OCI-LY7 (cell line): ENCODE measurements at regions not wholly inside any gene's neighbourhood (a gene's known extent, or its start where the extent isn't known, plus 50 kb on each side); places are given as distances from the start of the nearest gene placed in this dataset.

ENCODE experiments used
- BruUV-seq: library from RNA; stranded (reverse); fragments of 400-500 nt; replicated peaks from 2 replicates; lab custom pipeline; 2021; lab: Mats Ljungman, UMichigan
- CTCF ChIA-PET: fragments of 300-600 bp; sonication (Branson Sonifier 250); formaldehyde crosslinking; loops from one replicate; lab custom pipeline; 2022; ENCODE audit warnings: antibody characterized with exemption; ENCODE audit not compliant: unreplicated experiment; lab: Charles Lee
- POLR2A ChIA-PET: fragments of 300-600 bp; sonication (Branson Sonifier 250); formaldehyde crosslinking; loops from one replicate; lab custom pipeline; 2022; ENCODE audit warnings: antibody characterized with exemption; lab: Charles Lee
- DNase-seq: peaks from one replicate; pipeline ENCODE4 v3.0.0-alpha.2; 2015; ENCODE audit warnings: low spot score
- H2AFZ ChIP-seq: fragments of 200-600 bp; sonication (generic), shearing (Covaris generic); 2 replicates; pipeline ENCODE4 v1.6.1; 2014; ENCODE audit warnings: mild to moderate bottlenecking, antibody characterized with exemption, low read length, moderate library complexity
- H3K27ac ChIP-seq: fragments of 200-600 bp; sonication (generic); 2 replicates; pipeline ENCODE4 v1.5.1; 2014; ENCODE audit warnings: mixed run types, low read depth, mild to moderate bottlenecking, moderate library complexity, low read length, inconsistent platforms; ENCODE audit not compliant: poor library complexity, severe bottlenecking
- H3K36me3 ChIP-seq: fragments of 200-600 bp; sonication (generic); 2 replicates; pipeline ENCODE4 v1.6.1; 2014; ENCODE audit warnings: mild to moderate bottlenecking, antibody characterized with exemption, low read length, moderate library complexity, mixed read lengths; ENCODE audit not compliant: insufficient read depth
- H3K4me1 ChIP-seq: fragments of 200-600 bp; sonication (generic); 2 replicates; pipeline ENCODE4 v1.5.1; 2014; ENCODE audit warnings: mild to moderate bottlenecking, low read length; ENCODE audit not compliant: insufficient read depth, poor library complexity, severe bottlenecking
- H3K4me2 ChIP-seq: fragments of 200-600 bp; sonication (generic); 2 replicates; pipeline ENCODE4 v1.6.1; 2014; ENCODE audit warnings: mild to moderate bottlenecking, low read length
- H3K4me3 ChIP-seq: fragments of 200-600 bp; sonication (generic); 2 replicates; pipeline ENCODE4 v1.5.1; 2014; ENCODE audit warnings: mild to moderate bottlenecking, low read depth, low read length; ENCODE audit not compliant: poor library complexity, severe bottlenecking
- H3K79me2 ChIP-seq: fragments of 200-600 bp; sonication (generic); 2 replicates; pipeline ENCODE4 v1.6.1; 2016; ENCODE audit warnings: low read depth, mild to moderate bottlenecking, low read length, moderate library complexity, mixed read lengths; ENCODE audit not compliant: insufficient read depth
- H3K9me2 ChIP-seq: fragments of 200-600 bp; sonication (generic); 2 replicates; pipeline ENCODE4 v1.6.1; 2016; ENCODE audit warnings: mild to moderate bottlenecking, low read length, mixed read lengths; ENCODE audit not compliant: insufficient read depth
- H3K9me3 ChIP-seq: fragments of 200-600 bp; sonication (generic); 2 replicates; pipeline ENCODE4 v1.6.1; 2014; ENCODE audit warnings: mild to moderate bottlenecking, mixed run types, low read length, mixed read lengths
- H4K20me1 ChIP-seq: fragments of 200-600 bp; sonication (generic); 2 replicates; pipeline ENCODE4 v1.6.1; 2014; ENCODE audit warnings: mild to moderate bottlenecking, antibody characterized with exemption, low read length, moderate library complexity, mixed read lengths; ENCODE audit not compliant: insufficient read depth
- CTCF ChIP-seq: fragments of 200-600 bp; sonication (generic); conservative IDR thresholded peaks from 2 replicates; pipeline ENCODE4 v1.5.1; 2014; ENCODE audit warnings: mild to moderate bottlenecking, antibody characterized with exemption, low read length, moderate library complexity, mixed read lengths
- EZH2phosphoT487 ChIP-seq: fragments of 200-600 bp; sonication (generic); IDR thresholded peaks from 2 replicates; pipeline ENCODE4 v1.6.1; 2018; ENCODE audit warnings: low read depth, borderline replicate concordance, mild to moderate bottlenecking, mixed run types, antibody characterized with exemption, low read length, moderate library complexity, mixed read lengths
- intact Hi-C: fragments of 100-400 bp; cut with micrococcal nuclease; formaldehyde crosslinking; loops from one replicate; pipeline ENCODE4 v1.10.0; 2022; ENCODE audit not compliant: unreplicated experiment

GRCh38 chr2:198571393-198571792, 767.0 kb downstream of the PLCL1 start:
- TF ChIP-seq EZH2phosphoT487, result no peak
- no peak for TF ChIP-seq CTCF
- H4K20me1 ChIP-seq, result no peaks in the 10 kb centered on the region
- peak overlapping the region; percentile 21; the same call in 1 of the 2 replicates for H2AFZ ChIP-seq
- no peaks in the 10 kb centered on the region for H3K79me2 ChIP-seq
- no TSS peak for BruUV-seq
- H3K27ac ChIP-seq, result no peak overlapping the region
- no peaks in the 10 kb centered on the region for H3K36me3 ChIP-seq
- no peak overlapping the region for H3K4me3 ChIP-seq
- H3K4me2 ChIP-seq, result no peak overlapping the region
- H3K4me1 ChIP-seq, result no peaks in the 10 kb centered on the region
- DNase-seq, result no peak
- H3K9me3 ChIP-seq, result peaks cover 10% of the 10 kb centered on the region
- intact Hi-C loops, result no loop called here
- POLR2A ChIA-PET, result interaction anchor here (0.6 to 1.3 kb wide), 2 partner anchors 10 to 800 kb away, joined by 3 to 5 read pairs; no protein-coding TSS in a partner anchor
- CTCF ChIA-PET, result interaction anchor here (1.1 kb wide), 1 partner anchor 937 kb away, joined by 3 read pairs; no protein-coding TSS in a partner anchor
- H3K9me2 ChIP-seq, result no peaks in the 10 kb centered on the region

DNA sequence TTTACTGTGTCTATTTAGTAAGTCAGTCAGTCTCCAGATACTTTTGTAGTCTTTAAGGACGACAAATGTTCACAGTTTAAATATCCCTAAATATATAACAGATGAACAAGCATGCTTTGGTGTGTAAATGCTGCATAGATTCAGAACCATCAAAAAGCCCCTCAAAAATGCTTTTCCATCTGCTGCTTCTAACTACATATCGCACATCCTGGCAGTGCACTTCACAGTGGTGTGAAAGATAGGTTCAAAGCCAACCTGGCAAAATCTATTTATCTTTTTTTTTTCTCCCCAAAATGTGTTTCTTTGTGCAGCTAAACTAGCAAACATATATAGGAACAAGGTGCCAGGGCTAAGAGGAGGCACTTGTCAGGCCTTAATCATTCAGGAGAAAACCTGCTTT, 753.8 kb downstream of the PLCL1 start:
- Histone ChIP-seq H3K36me3 (no peaks in the 10 kb centered on the region), H3K79me2 (no peaks in the 10 kb centered on the region), H4K20me1 (no peaks in the 10 kb centered on the region), H3K4me1 (no peaks in the 10 kb centered on the region), H3K4me2 (no peak overlapping the region), H3K9me3 (peaks cover 31% of the 10 kb centered on the region), H2AFZ (peak overlapping the region; percentile 39), H3K27ac (no peak overlapping the region), H3K9me2 (no peaks in the 10 kb centered on the region), H3K4me3 (no peak overlapping the region)
- no peak for DNase-seq
- CTCF ChIA-PET, result no interaction called here
- no TSS peak for BruUV-seq
- TF ChIP-seq EZH2phosphoT487 (no peak), CTCF (no peak)
- POLR2A ChIA-PET, result interaction anchor here (1.1 kb wide), 1 partner anchor 15 kb away, joined by 3 read pairs; no protein-coding TSS in a partner anchor
- intact Hi-C loops, result no loop called here

- H3K36me3 ChIP-seq, result no peaks in the 10 kb centered on the region
- H3K79me2 ChIP-seq, result no peaks in the 10 kb centered on the region
- H3K9me2 ChIP-seq, result no peaks in the 10 kb centered on the region
- no peaks in the 10 kb centered on the region for H4K20me1 ChIP-seq
- peak; percentile 21 for DNase-seq
- no peaks in the 10 kb centered on the region; the same call in 1 of the 2 replicates for H3K9me3 ChIP-seq
- no peak overlapping the region for H3K4me3 ChIP-seq
- no peak for TF ChIP-seq EZH2phosphoT487
- TF ChIP-seq CTCF, result no peak
- H3K4me1 ChIP-seq, result peaks cover 11% of the 10 kb centered on the region
- peak overlapping the region; percentile 33; the same call in 1 of the 2 replicates for H2AFZ ChIP-seq
- no TSS peak for BruUV-seq
- ChIA-PET CTCF (no interaction called here), POLR2A (interaction anchor here (1.1 kb wide), 1 partner anchor 9 kb away, joined by 5 read pairs; no protein-coding TSS in a partner anchor)
- H3K27ac ChIP-seq, result no peak overlapping the region
- 0 out of 2 replicates have a peak overlapping the region, but pooled peaks have one; percentile 1 for H3K4me2 ChIP-seq
- intact Hi-C loops, result no loop called here
These were observed 741.7 kb downstream of the PLCL1 start for GRCh38 chr2:198546122-198546521.
